Keratinocyte (primary cell): ENCODE measurements at regions not wholly inside any gene's neighbourhood (a gene's known extent, or its start where the extent isn't known, plus 50 kb on each side); places are given as distances from the start of the nearest gene placed in this dataset.

Source experiments
- DNase-seq: peaks from one replicate; pipeline ENCODE4 v3.0.0-alpha.2; 2011; ENCODE audit warnings: low read depth, missing footprints, low spot score
- FAIRE-seq: peaks from 2 replicates; lab custom pipeline; 2011; peaks lifted over from hg19 to GRCh38; lab: Jason Lieb, UNC
- H2AFZ ChIP-seq: 2 replicates; pipeline ENCODE4 v1.6.0; 2012; ENCODE audit warnings: low read length, control low read depth, inconsistent platforms; ENCODE audit not compliant: control insufficient read depth
- H3K27ac ChIP-seq: 2 replicates; pipeline ENCODE4 v1.5.1; 2011; ENCODE audit warnings: low read length; ENCODE audit not compliant: control insufficient read depth, insufficient read depth
- H3K27me3 ChIP-seq: 3 replicates; pipeline ENCODE4 v1.6.0; 2011; ENCODE audit warnings: low read length; ENCODE audit not compliant: control insufficient read depth, insufficient read depth; ENCODE audit errors: extremely low read depth
- H3K36me3 ChIP-seq, 2 experiments: 2 replicates in 1 of 2; 3 replicates in 1 of 2; pipeline ENCODE4 v1.5.1; 2011; ENCODE audit warnings: low read length in 2 of 2, mild to moderate bottlenecking in 1 of 2; ENCODE audit not compliant: control insufficient read depth in 2 of 2, insufficient read depth in 2 of 2; ENCODE audit errors: extremely low read depth in 1 of 2
- H3K4me1 ChIP-seq: 3 replicates; pipeline ENCODE4 v1.5.1; 2011; ENCODE audit warnings: low read length; ENCODE audit not compliant: control insufficient read depth, insufficient read depth; ENCODE audit errors: extremely low read depth
- H3K4me2 ChIP-seq: 3 replicates; pipeline ENCODE4 v1.6.0; 2011; ENCODE audit warnings: low read depth, low read length; ENCODE audit not compliant: control insufficient read depth, insufficient read depth; ENCODE audit errors: extremely low read depth
- H3K4me3 ChIP-seq, 3 experiments: fragments of 200-600 bp in 1 of 3; sonication (generic) in 1 of 3; 2 replicates in 2 of 3; 3 replicates in 1 of 3; pipeline ENCODE4 v1.5.1; 2011 to 2016; ENCODE audit warnings: low read length in 3 of 3, mild to moderate bottlenecking in 3 of 3, control low read depth in 2 of 3, inconsistent platforms in 1 of 3, low read depth in 1 of 3, mixed read lengths in 1 of 3, mixed run types in 1 of 3, moderate library complexity in 1 of 3; ENCODE audit not compliant: control insufficient read depth in 2 of 3, insufficient read depth in 2 of 3; ENCODE audit errors: extremely low read depth in 1 of 3
- H3K79me2 ChIP-seq: 2 replicates; pipeline ENCODE4 v1.6.0; 2012; ENCODE audit warnings: low read length; ENCODE audit not compliant: control insufficient read depth, insufficient read depth
- H3K9ac ChIP-seq: 3 replicates; pipeline ENCODE4 v1.6.0; 2011; ENCODE audit warnings: low read length; ENCODE audit not compliant: control insufficient read depth, insufficient read depth; ENCODE audit errors: extremely low read depth
- H3K9me1 ChIP-seq: 3 replicates; pipeline ENCODE4 v1.6.0; 2011; ENCODE audit warnings: low read length; ENCODE audit not compliant: control insufficient read depth, insufficient read depth; ENCODE audit errors: extremely low read depth
- H3K9me3 ChIP-seq: 2 replicates; pipeline ENCODE4 v1.5.1; 2012; ENCODE audit warnings: low read depth, low read length; ENCODE audit not compliant: control insufficient read depth
- H4K20me1 ChIP-seq: 3 replicates; pipeline ENCODE4 v1.6.0; 2011; ENCODE audit warnings: low read length; ENCODE audit not compliant: control insufficient read depth, insufficient read depth; ENCODE audit errors: extremely low read depth
- CTCF ChIP-seq, 3 experiments: IDR thresholded peaks in 1 of 3; conservative IDR thresholded peaks in 1 of 3; optimal IDR thresholded peaks in 1 of 3; 2 replicates in 2 of 3; 3 replicates in 1 of 3; pipeline versions ENCODE3 to v1.5.1; 2011; ENCODE audit warnings: low read length in 3 of 3, mild to moderate bottlenecking in 3 of 3, moderate library complexity in 2 of 3, control low read depth in 1 of 3, inconsistent platforms in 1 of 3; ENCODE audit not compliant: insufficient read depth in 2 of 3; ENCODE audit errors: extremely low read depth in 1 of 3
- EZH2 ChIP-seq: IDR thresholded peaks from one replicate; pipeline ENCODE4 v1.6.1; 2012; ENCODE audit warnings: inconsistent platforms, mild to moderate bottlenecking, low read length, moderate library complexity
- dilution Hi-C: fragments of 300-500 bp; cut with MboI; formaldehyde crosslinking; loops from one replicate; pipeline ENCODE4 v1.7.0; 2020; ENCODE audit warnings: low sequenced_read_pairs; ENCODE audit not compliant: extremely low pct_ligation_motif_present

GRCh38 chr2:215745331-215745730 is 268.0 kb downstream of the MREG start:
- H3K36me3 ChIP-seq = no peaks in the 10 kb centered on the region
- no peak overlapping the region for H3K4me2 ChIP-seq
- no peak overlapping the region for H2AFZ ChIP-seq
- DNase-seq (no peak), FAIRE-seq (no peak)
- TF ChIP-seq EZH2 (no peak), CTCF (optimal IDR thresholded peaks at IDR 0.05 in 1 of 3, IDR thresholded peaks at IDR 0.05 in 1 of 3, conservative IDR thresholded peaks at IDR 0.05 in 1 of 3; ENCODE audit: extremely low read depth in 1 of 3, insufficient read depth in 2 of 3, low read length in 3 of 3) (no peak)
- no peaks in the 10 kb centered on the region for H3K9me3 ChIP-seq
- H3K9me1 ChIP-seq = no peaks in the 10 kb centered on the region
- H3K4me1 ChIP-seq = no peaks in the 10 kb centered on the region
- H3K4me3 ChIP-seq = no peak overlapping the region
- no peaks in the 10 kb centered on the region for H3K27me3 ChIP-seq
- H3K27ac ChIP-seq = no peak overlapping the region
- no peaks in the 10 kb centered on the region for H3K79me2 ChIP-seq
- dilution Hi-C loops = no loop called here
- no peaks in the 10 kb centered on the region for H4K20me1 ChIP-seq
- no peak overlapping the region for H3K9ac ChIP-seq

- dilution Hi-C loops = no loop called here
- Histone ChIP-seq H3K9me1 (no peaks in the 10 kb centered on the region), H3K36me3 (no peaks in the 10 kb centered on the region), H3K27ac (no peak overlapping the region), H3K4me3 (no peak overlapping the region), H3K4me1 (no peaks in the 10 kb centered on the region), H2AFZ (no peak overlapping the region), H4K20me1 (no peaks in the 10 kb centered on the region), H3K4me2 (no peak overlapping the region), H3K79me2 (no peaks in the 10 kb centered on the region), H3K9ac (no peak overlapping the region), H3K27me3 (no peaks in the 10 kb centered on the region), H3K9me3 (no peaks in the 10 kb centered on the region)
- no peak for FAIRE-seq
- TF ChIP-seq EZH2 (no peak), CTCF (optimal IDR thresholded peaks at IDR 0.05 in 1 of 3, IDR thresholded peaks at IDR 0.05 in 1 of 3, conservative IDR thresholded peaks at IDR 0.05 in 1 of 3; ENCODE audit: extremely low read depth in 1 of 3, insufficient read depth in 2 of 3, low read length in 3 of 3) (no peak)
- DNase-seq = no peak
Observed at GRCh38 chr2:215744514-215744913, 268.8 kb downstream of the MREG start.
